ENCODE measurements at regions not wholly inside any gene's neighbourhood (a gene's known extent, or its start where the extent isn't known, plus 50 kb on each side); places are given as distances from the start of the nearest gene placed in this dataset.

DNA sequence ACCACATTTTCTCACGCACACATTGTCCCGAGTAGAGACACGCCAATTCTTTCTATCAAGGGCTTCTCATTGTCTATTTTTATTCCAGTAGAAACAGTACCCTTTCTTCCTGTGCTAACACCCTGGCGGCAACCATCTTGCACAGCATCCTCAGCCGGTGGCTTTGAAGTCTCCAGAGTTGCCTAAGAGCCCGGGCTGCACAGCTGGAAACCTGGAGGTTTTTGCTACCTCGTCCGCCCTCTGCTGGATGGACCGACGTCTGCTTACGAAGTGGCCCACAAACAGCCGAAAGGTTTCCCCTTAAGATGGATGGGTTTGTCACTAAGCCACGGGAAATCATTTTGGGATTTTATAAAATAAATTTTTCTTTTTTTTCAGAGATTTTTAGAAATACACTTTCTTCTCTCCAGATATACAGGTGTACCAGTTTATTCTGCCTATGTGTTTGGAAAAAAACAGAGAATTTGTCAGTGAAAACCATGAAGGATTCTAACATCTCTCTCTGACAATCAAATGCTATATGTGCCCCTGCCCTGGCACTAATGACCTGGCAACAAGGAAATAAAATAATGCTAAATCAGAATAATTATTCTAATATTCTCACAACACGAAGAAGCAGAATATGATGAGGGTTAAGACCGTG is 81.8 kb upstream of the FAM204A start:
- TF ChIP-seq, protein P1, sequence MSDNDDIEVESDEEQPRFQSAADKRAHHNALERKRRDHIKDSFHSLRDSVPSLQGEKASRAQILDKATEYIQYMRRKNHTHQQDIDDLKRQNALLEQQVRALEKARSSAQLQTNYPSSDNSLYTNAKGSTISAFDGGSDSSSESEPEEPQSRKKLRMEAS (IDR thresholded peaks at IDR 0.05; ENCODE audit: low read depth, low read length): 0 out of 2 replicates have a peak, but pooled peaks have one; percentile 22
- TF ChIP-seq, protein P2, sequence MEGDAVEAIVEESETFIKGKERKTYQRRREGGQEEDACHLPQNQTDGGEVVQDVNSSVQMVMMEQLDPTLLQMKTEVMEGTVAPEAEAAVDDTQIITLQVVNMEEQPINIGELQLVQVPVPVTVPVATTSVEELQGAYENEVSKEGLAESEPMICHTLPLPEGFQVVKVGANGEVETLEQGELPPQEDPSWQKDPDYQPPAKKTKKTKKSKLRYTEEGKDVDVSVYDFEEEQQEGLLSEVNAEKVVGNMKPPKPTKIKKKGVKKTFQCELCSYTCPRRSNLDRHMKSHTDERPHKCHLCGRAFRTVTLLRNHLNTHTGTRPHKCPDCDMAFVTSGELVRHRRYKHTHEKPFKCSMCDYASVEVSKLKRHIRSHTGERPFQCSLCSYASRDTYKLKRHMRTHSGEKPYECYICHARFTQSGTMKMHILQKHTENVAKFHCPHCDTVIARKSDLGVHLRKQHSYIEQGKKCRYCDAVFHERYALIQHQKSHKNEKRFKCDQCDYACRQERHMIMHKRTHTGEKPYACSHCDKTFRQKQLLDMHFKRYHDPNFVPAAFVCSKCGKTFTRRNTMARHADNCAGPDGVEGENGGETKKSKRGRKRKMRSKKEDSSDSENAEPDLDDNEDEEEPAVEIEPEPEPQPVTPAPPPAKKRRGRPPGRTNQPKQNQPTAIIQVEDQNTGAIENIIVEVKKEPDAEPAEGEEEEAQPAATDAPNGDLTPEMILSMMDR (IDR thresholded peaks at IDR 0.05; ENCODE audit: low read depth, low read length): peak; percentile 94
- no peak for TF ChIP-seq POLR2A (IDR thresholded peaks at IDR 0.05; ENCODE audit: extremely low read depth, insufficient read length)
